H1 (cell line): ENCODE measurements at regions not wholly inside any gene's neighbourhood (a gene's known extent, or its start where the extent isn't known, plus 50 kb on each side); places are given as distances from the start of the nearest gene placed in this dataset.

ENCODE experiments used
- ATF3 ChIP-seq: IDR thresholded peaks from 2 replicates; pipeline ENCODE4 v1.6.1; 2011; ENCODE audit warnings: low read depth, mild to moderate bottlenecking, low read length; ENCODE audit not compliant: insufficient read depth
- JUND ChIP-seq: IDR thresholded peaks from 2 replicates; pipeline ENCODE4 v1.6.1; 2011; ENCODE audit warnings: mild to moderate bottlenecking, improper control_type of control experiment, low read length
- KDM5A ChIP-seq: fragments of 200-600 bp; IDR thresholded peaks from 2 replicates; pipeline ENCODE4 v1.7.1; 2012; ENCODE audit warnings: mild to moderate bottlenecking, low read length, inconsistent platforms, mixed read lengths
- SAP30 ChIP-seq: fragments of 300-600 bp; sonication (generic); IDR thresholded peaks from 2 replicates; pipeline ENCODE4 v1.7.1; 2012; ENCODE audit warnings: low read length, moderate library complexity, mild to moderate bottlenecking, inconsistent platforms; ENCODE audit not compliant: insufficient read depth, insufficient replicate concordance

- TF ChIP-seq SAP30 (no peak), KDM5A (no peak), ATF3 (no peak), JUND (no peak)
- TF ChIP-seq, all 59 proteins: peak for 0
Measured at GRCh38 chr18:22538426-22538825, 120.7 kb upstream of the CTAGE1 start (continued).
